HL-60 (cell line): ENCODE measurements at regions not wholly inside any gene's neighbourhood (a gene's known extent, or its start where the extent isn't known, plus 50 kb on each side); places are given as distances from the start of the nearest gene placed in this dataset.

Experiments
- DNase-seq, 2 experiments: peaks; one replicate each; pipeline ENCODE4 v3.0.0-alpha.2; 2010 to 2020; ENCODE audit warnings: low read depth in 1 of 2, low spot score in 1 of 2
- H3K27ac ChIP-seq: fragments of 250-450 bp; sonication (Bioruptor Pico); replicated peaks from 2 replicates; pipeline ENCODE4 v1.5.1; 2020; ENCODE audit warnings: mild to moderate bottlenecking, moderate library complexity
- H3K27me3 ChIP-seq: fragments of 250-450 bp; sonication (Bioruptor Pico); 2 replicates; pipeline ENCODE4 v1.5.1; 2021; ENCODE audit warnings: mild to moderate bottlenecking, moderate library complexity; ENCODE audit not compliant: insufficient read depth, poor library complexity, severe bottlenecking
- H3K4me3 ChIP-seq: replicated peaks from 2 replicates; pipeline ENCODE4 v1.5.1; 2011; ENCODE audit warnings: mild to moderate bottlenecking, control low read depth, low read length; ENCODE audit not compliant: insufficient read depth
- GABPA ChIP-seq: IDR thresholded peaks from 2 replicates; pipeline ENCODE4 v1.6.1; 2012; ENCODE audit warnings: low read depth
- POLR2AphosphoS5 ChIP-seq: IDR thresholded peaks from 2 replicates; pipeline ENCODE4 v1.6.1; 2012; ENCODE audit warnings: low read depth
- SPI1 ChIP-seq: IDR thresholded peaks from 2 replicates; pipeline ENCODE4 v1.6.1; 2012; ENCODE audit warnings: low read depth, mild to moderate bottlenecking, borderline replicate concordance
- TF ChIP-seq, protein P1 (sequence below): IDR thresholded peaks from 2 replicates; pipeline ENCODE4 v1.6.1; 2012; ENCODE audit warnings: low read depth; ENCODE audit not compliant: insufficient replicate concordance
- TF ChIP-seq, protein P2 (sequence below): IDR thresholded peaks from one replicate; pipeline ENCODE4 v1.5.1; 2011; ENCODE audit warnings: low read length, control low read depth, inconsistent platforms; ENCODE audit not compliant: insufficient read depth

DNA sequence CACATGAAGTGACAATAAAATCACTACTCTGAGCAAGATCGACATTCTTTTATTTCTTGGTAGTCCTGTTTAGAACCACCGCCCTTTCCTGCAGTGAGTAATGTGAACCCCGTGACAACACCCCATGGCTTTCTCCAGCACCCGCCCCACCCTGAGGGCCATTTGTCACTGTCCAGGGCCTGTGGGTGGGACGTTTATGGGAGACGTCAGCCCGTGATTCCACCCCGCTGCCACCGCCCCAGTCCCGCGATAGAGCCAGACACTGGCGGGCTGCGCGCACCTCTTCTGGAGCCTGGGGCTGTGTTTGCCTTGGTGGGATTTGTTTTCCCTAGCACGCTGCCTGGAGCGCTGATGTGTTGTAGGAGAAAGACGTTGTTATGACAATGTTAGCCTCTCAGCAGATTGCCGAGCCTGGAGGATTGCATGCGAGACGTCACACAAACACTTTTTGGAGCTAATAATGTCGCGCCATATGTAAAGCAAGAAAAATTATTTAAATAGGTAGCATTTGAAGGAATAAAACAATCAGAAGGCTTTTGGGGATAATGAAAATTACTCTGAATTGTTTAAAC is 263.7 kb downstream of the TEX29 start:
- Histone ChIP-seq H3K27ac (no peak overlapping the region), H3K27me3 (no peaks in the 10 kb centered on the region), H3K4me3 (no peak overlapping the region)
- TF ChIP-seq GABPA, result no peak
- TF ChIP-seq, protein P1, sequence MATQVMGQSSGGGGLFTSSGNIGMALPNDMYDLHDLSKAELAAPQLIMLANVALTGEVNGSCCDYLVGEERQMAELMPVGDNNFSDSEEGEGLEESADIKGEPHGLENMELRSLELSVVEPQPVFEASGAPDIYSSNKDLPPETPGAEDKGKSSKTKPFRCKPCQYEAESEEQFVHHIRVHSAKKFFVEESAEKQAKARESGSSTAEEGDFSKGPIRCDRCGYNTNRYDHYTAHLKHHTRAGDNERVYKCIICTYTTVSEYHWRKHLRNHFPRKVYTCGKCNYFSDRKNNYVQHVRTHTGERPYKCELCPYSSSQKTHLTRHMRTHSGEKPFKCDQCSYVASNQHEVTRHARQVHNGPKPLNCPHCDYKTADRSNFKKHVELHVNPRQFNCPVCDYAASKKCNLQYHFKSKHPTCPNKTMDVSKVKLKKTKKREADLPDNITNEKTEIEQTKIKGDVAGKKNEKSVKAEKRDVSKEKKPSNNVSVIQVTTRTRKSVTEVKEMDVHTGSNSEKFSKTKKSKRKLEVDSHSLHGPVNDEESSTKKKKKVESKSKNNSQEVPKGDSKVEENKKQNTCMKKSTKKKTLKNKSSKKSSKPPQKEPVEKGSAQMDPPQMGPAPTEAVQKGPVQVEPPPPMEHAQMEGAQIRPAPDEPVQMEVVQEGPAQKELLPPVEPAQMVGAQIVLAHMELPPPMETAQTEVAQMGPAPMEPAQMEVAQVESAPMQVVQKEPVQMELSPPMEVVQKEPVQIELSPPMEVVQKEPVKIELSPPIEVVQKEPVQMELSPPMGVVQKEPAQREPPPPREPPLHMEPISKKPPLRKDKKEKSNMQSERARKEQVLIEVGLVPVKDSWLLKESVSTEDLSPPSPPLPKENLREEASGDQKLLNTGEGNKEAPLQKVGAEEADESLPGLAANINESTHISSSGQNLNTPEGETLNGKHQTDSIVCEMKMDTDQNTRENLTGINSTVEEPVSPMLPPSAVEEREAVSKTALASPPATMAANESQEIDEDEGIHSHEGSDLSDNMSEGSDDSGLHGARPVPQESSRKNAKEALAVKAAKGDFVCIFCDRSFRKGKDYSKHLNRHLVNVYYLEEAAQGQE, result no peak
- no peak for TF ChIP-seq POLR2AphosphoS5
- TF ChIP-seq, protein P2, sequence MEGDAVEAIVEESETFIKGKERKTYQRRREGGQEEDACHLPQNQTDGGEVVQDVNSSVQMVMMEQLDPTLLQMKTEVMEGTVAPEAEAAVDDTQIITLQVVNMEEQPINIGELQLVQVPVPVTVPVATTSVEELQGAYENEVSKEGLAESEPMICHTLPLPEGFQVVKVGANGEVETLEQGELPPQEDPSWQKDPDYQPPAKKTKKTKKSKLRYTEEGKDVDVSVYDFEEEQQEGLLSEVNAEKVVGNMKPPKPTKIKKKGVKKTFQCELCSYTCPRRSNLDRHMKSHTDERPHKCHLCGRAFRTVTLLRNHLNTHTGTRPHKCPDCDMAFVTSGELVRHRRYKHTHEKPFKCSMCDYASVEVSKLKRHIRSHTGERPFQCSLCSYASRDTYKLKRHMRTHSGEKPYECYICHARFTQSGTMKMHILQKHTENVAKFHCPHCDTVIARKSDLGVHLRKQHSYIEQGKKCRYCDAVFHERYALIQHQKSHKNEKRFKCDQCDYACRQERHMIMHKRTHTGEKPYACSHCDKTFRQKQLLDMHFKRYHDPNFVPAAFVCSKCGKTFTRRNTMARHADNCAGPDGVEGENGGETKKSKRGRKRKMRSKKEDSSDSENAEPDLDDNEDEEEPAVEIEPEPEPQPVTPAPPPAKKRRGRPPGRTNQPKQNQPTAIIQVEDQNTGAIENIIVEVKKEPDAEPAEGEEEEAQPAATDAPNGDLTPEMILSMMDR, result no peak
- TF ChIP-seq SPI1, result no peak
- DNase-seq, result no peak

DNA sequence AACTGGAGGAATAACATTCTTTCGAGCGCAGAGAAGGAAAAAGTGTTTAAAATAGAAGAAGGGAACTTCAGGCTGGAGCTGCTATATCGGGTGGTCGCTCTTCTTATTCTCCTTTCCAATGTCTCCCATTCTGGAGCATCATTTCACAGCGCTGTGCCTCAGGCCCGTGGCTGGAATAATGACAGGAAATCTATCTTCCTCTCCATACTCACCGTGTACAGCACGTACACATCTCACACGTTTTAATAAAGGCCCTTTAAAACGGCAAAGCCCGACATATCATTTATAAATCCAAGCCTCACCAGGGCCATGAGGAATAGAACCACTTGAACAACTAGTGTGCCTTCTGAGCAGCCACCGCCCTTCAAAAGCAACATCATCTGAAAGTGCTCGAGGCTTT is 264.4 kb downstream of the TEX29 start:
- TF ChIP-seq, protein P1, result no peak
- no peak for TF ChIP-seq POLR2AphosphoS5
- Histone ChIP-seq H3K4me3 (no peak overlapping the region), H3K27me3 (no peaks in the 10 kb centered on the region), H3K27ac (no peak overlapping the region)
- no peak for DNase-seq

DNA sequence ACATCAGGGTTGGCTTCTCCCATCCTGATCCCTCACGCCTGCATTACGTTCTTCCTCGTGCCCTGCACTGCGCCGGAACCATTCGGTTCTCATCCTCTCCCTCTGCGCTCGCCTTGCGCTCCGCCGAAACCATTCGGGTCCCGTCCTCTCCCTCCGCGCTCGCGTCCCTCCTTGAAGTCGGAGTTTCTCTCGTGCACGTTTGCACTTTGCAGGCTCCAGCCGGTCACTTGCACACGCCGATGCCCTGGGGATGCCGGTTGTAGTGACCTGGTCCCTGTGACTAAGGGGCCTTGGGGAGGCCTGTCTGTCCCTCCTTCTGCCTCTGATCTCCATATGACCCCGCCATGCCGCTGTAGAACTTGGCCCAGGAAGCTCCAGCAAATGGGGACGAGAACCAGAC is 265.8 kb downstream of the TEX29 start:
- Histone ChIP-seq H3K4me3 (no peak overlapping the region), H3K27me3 (no peaks in the 10 kb centered on the region), H3K27ac (no peak overlapping the region)
- TF ChIP-seq POLR2AphosphoS5, result no peak
- TF ChIP-seq GABPA, result no peak
- TF ChIP-seq SPI1, result no peak
- DNase-seq, result no peak

DNA sequence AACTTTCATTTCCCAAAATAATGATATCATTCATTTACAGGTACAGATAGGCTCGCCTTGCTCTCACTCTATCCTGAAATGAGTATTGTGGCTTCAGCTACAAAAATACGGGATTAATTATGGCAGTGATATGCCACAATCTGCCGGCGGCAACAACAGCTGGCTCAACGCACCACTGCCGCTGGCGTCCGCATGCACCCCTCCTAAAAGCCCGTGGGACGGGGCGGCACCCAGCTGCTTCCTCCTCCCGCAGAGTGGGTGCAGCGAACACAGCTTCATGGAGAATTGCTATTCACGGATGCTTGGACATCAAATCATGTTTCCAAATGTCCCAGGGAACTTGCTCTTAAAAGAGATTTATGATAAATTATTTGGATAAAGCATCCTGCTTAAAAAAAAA is 266.8 kb downstream of the TEX29 start:
- no peak for TF ChIP-seq GABPA
- TF ChIP-seq SPI1, result no peak
- TF ChIP-seq, protein P1, result no peak
- TF ChIP-seq, protein P2, result no peak
- TF ChIP-seq POLR2AphosphoS5, result no peak
- Histone ChIP-seq H3K27me3 (no peaks in the 10 kb centered on the region), H3K27ac (no peak overlapping the region), H3K4me3 (no peak overlapping the region)
- no peak for DNase-seq
